SU-DHL-6 (cell line): ENCODE measurements at regions not wholly inside any gene's neighbourhood (a gene's known extent, or its start where the extent isn't known, plus 50 kb on each side); places are given as distances from the start of the nearest gene placed in this dataset.

Source experiments
- H2AFZ ChIP-seq: fragments of 200-600 bp; sonication (generic); 2 replicates; pipeline ENCODE4 v1.6.1; 2014; ENCODE audit warnings: low read depth, mild to moderate bottlenecking, moderate library complexity, mixed read lengths, antibody characterized with exemption, low read length; ENCODE audit not compliant: severe bottlenecking
- H3F3A ChIP-seq: fragments of 200-600 bp; shearing (Covaris generic); 2 replicates; pipeline ENCODE4 v1.6.0; 2016; ENCODE audit warnings: antibody characterized with exemption, mild to moderate bottlenecking; ENCODE audit not compliant: insufficient read depth
- H3K27ac ChIP-seq: fragments of 200-600 bp; sonication (generic); 2 replicates; pipeline ENCODE4 v1.5.1; 2016; ENCODE audit warnings: low read depth, mild to moderate bottlenecking, low read length, moderate library complexity, mixed read lengths
- H3K27me3 ChIP-seq: fragments of 200-600 bp; sonication (generic), shearing (Covaris generic); 2 replicates; pipeline ENCODE4 v1.6.0; 2014; ENCODE audit warnings: mild to moderate bottlenecking, low read length
- H3K36me3 ChIP-seq: fragments of 200-600 bp; sonication (generic); 2 replicates; pipeline ENCODE4 v1.6.1; 2014; ENCODE audit warnings: mild to moderate bottlenecking, low read length, mixed read lengths
- H3K4me2 ChIP-seq: fragments of 300-600, 200-600 bp; shearing (Covaris generic), sonication (generic); 2 replicates; pipeline ENCODE4 v1.6.0; 2014; ENCODE audit warnings: low read length, low read depth, mild to moderate bottlenecking; ENCODE audit not compliant: poor library complexity, severe bottlenecking
- H3K4me3 ChIP-seq: fragments of 200-600 bp; sonication (generic); 2 replicates; pipeline ENCODE4 v1.5.1; 2014; ENCODE audit warnings: antibody characterized with exemption, low read length, mild to moderate bottlenecking, mixed read lengths; ENCODE audit not compliant: insufficient read depth, poor library complexity, severe bottlenecking
- H3K79me2 ChIP-seq: fragments of 200-600 bp; sonication (generic); 2 replicates; pipeline ENCODE4 v1.6.1; 2014; ENCODE audit warnings: mild to moderate bottlenecking, low read length, moderate library complexity; ENCODE audit not compliant: insufficient read depth
- H3K9ac ChIP-seq: fragments of 200-600 bp; sonication (generic); 2 replicates; pipeline ENCODE4 v1.7.0; 2014; ENCODE audit warnings: mild to moderate bottlenecking, low read length
- H3K9me2 ChIP-seq: fragments of 200-600 bp; sonication (generic); replicated peaks from 2 replicates; pipeline ENCODE4 v1.6.1; 2014; ENCODE audit warnings: low read length; ENCODE audit not compliant: insufficient read depth
- H3K9me3 ChIP-seq: fragments of 200-600 bp; sonication (generic); 2 replicates; pipeline ENCODE4 v1.6.1; 2014; ENCODE audit warnings: low read length, mixed read lengths; ENCODE audit not compliant: insufficient read depth
- H4K20me1 ChIP-seq: fragments of 200-600 bp; sonication (generic); 2 replicates; pipeline ENCODE4 v1.6.1; 2014; ENCODE audit warnings: low read depth, mild to moderate bottlenecking, antibody characterized with exemption, low read length, moderate library complexity, mixed read lengths
- CTCF ChIP-seq: fragments of 200-600 bp; sonication (generic); IDR thresholded peaks from one replicate; pipeline ENCODE4 v1.5.1; 2017; ENCODE audit warnings: antibody characterized with exemption, mild to moderate bottlenecking, low read length, moderate library complexity; ENCODE audit not compliant: insufficient read depth, poor library complexity, severe bottlenecking
- EZH2phosphoT487 ChIP-seq: fragments of 200-600 bp; sonication (generic), shearing (Covaris generic); conservative IDR thresholded peaks from 2 replicates; pipeline ENCODE4 v1.6.1; 2018; ENCODE audit warnings: mild to moderate bottlenecking, antibody characterized with exemption, low read length, moderate library complexity, mixed read lengths

DNA sequence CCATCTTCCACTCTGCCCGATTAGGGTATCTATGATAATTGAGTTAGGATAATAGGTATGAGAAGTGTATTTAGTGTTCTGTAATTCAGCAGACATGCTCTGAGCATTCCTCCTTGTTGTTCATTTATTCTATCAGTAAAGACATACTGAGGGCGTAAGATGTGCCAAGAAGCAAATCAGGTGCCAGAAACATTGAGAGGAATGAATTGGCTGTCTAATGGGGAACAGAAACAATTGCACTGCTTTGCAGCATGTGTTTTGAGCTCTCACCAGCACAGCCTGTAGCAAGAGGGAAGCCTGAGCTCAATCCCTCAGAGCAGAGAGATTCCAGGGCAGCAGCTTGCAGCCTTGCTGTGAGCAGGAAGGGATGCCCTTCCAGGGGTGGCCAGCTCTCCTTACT lies 589.3 kb downstream of the BCL11B start:
- no peaks in the 10 kb centered on the region for H3K36me3 ChIP-seq

GRCh38 chr14:98684468-98684867 lies 587.5 kb downstream of the BCL11B start:
- H4K20me1 ChIP-seq = no peaks in the 10 kb centered on the region
- no peaks in the 10 kb centered on the region for H3K27me3 ChIP-seq
- no peak overlapping the region for H3K4me2 ChIP-seq
- H3F3A ChIP-seq = no peaks in the 10 kb centered on the region
- no peaks in the 10 kb centered on the region for H3K79me2 ChIP-seq
- no peak overlapping the region for H3K27ac ChIP-seq
- no peaks in the 10 kb centered on the region for H3K36me3 ChIP-seq
- no peak overlapping the region for H2AFZ ChIP-seq
- H3K4me3 ChIP-seq = no peak overlapping the region
- TF ChIP-seq EZH2phosphoT487 (no peak), CTCF (no peak)
- no peaks in the 10 kb centered on the region for H3K9me3 ChIP-seq
- H3K9me2 ChIP-seq = no peaks in the 10 kb centered on the region
- H3K9ac ChIP-seq = no peak overlapping the region

More for the DNA sequence above, 589.3 kb downstream of the BCL11B start:
- Histone ChIP-seq H2AFZ (no peak overlapping the region), H3K4me2 (no peak overlapping the region), H3F3A (no peaks in the 10 kb centered on the region), H3K9me2 (no peaks in the 10 kb centered on the region), H3K79me2 (no peaks in the 10 kb centered on the region), H3K27me3 (no peaks in the 10 kb centered on the region), H4K20me1 (no peaks in the 10 kb centered on the region), H3K9me3 (no peaks in the 10 kb centered on the region), H3K9ac (no peak overlapping the region), H3K27ac (no peak overlapping the region), H3K4me3 (no peak overlapping the region)
- TF ChIP-seq EZH2phosphoT487 (no peak), CTCF (no peak)

- no peak overlapping the region for H3K9ac ChIP-seq
- H2AFZ ChIP-seq = no peak overlapping the region
- H3K9me2 ChIP-seq = no peaks in the 10 kb centered on the region
- TF ChIP-seq CTCF (no peak), EZH2phosphoT487 (no peak)
- H3F3A ChIP-seq = no peaks in the 10 kb centered on the region
- H3K27me3 ChIP-seq = no peaks in the 10 kb centered on the region
- no peak overlapping the region for H3K27ac ChIP-seq
- H4K20me1 ChIP-seq = no peaks in the 10 kb centered on the region
- H3K36me3 ChIP-seq = no peaks in the 10 kb centered on the region
- H3K4me2 ChIP-seq = no peak overlapping the region
- H3K4me3 ChIP-seq = no peak overlapping the region
- H3K9me3 ChIP-seq = no peaks in the 10 kb centered on the region
- no peaks in the 10 kb centered on the region for H3K79me2 ChIP-seq
Measured at GRCh38 chr14:98685725-98686124, 586.3 kb downstream of the BCL11B start.
